NB4 (cell line): ENCODE measurements at regions not wholly inside any gene's neighbourhood (a gene's known extent, or its start where the extent isn't known, plus 50 kb on each side); places are given as distances from the start of the nearest gene placed in this dataset.

Source experiments
- CTCF ChIP-seq: IDR thresholded peaks from one replicate; pipeline ENCODE4 v1.5.1; 2012; ENCODE audit warnings: low read depth, low read length
- MYC ChIP-seq: IDR thresholded peaks from 2 replicates; pipeline ENCODE4 v1.6.1; 2011; ENCODE audit warnings: low read depth, low read length
- POLR2A ChIP-seq: IDR thresholded peaks from 2 replicates; pipeline ENCODE4 v1.6.1; 2011; ENCODE audit warnings: mild to moderate bottlenecking; ENCODE audit not compliant: insufficient read length; ENCODE audit errors: extremely low read depth

GRCh38 chr3:44079916-44080315 is 161.8 kb upstream of the TOPAZ1 start:
- no peak for TF ChIP-seq CTCF
- no peak for TF ChIP-seq POLR2A
- TF ChIP-seq MYC: no peak
